DND-41 (cell line): ENCODE measurements at regions not wholly inside any gene's neighbourhood (a gene's known extent, or its start where the extent isn't known, plus 50 kb on each side); places are given as distances from the start of the nearest gene placed in this dataset.

Experiments used
- CTCF ChIP-seq: IDR thresholded peaks from 2 replicates; pipeline ENCODE4 v1.5.1; 2012; ENCODE audit warnings: borderline replicate concordance, low read length, moderate library complexity, mild to moderate bottlenecking; ENCODE audit not compliant: poor library complexity, severe bottlenecking; ENCODE audit errors: extremely low read depth
- EZH2 ChIP-seq: IDR thresholded peaks from 3 replicates; pipeline ENCODE4 v1.6.1; 2012; ENCODE audit warnings: borderline replicate concordance, low read depth, mild to moderate bottlenecking, moderate library complexity, low read length, inconsistent platforms; ENCODE audit not compliant: severe bottlenecking

- TF ChIP-seq EZH2 = no peak
- TF ChIP-seq CTCF = no peak
Observed at GRCh38 chr9:80948066-80948465, 741.3 kb downstream of the TLE1 start.
